ENCODE measurements at regions not wholly inside any gene's neighbourhood (a gene's known extent, or its start where the extent isn't known, plus 50 kb on each side); places are given as distances from the start of the nearest gene placed in this dataset.

- TF ChIP-seq CTCF (IDR thresholded peaks at IDR 0.05; ENCODE audit: insufficient read depth, low read length, poor library complexity, severe bottlenecking), result no peak
- no peak for TF ChIP-seq EZH2phosphoT487 (conservative IDR thresholded peaks at IDR 0.05; ENCODE audit: low read length)
Measured at GRCh38 chr6:165967810-165968407, 199.7 kb downstream of the TBXT start.

All from SU-DHL-6 (cell line).